ENCODE measurements at regions not wholly inside any gene's neighbourhood (a gene's known extent, or its start where the extent isn't known, plus 50 kb on each side); places are given as distances from the start of the nearest gene placed in this dataset.

- no peak for DNase-seq (ENCODE audit: low spot score)
- TF ChIP-seq CTCF (IDR thresholded peaks at IDR 0.05; ENCODE audit: extremely low read depth, missing control alignments), result no peak
These were observed 566.1 kb downstream of the TMEM182 start for GRCh38 chr2:103327966-103328365.

GRCh38 chr2:103335403-103335802 lies 573.6 kb downstream of the TMEM182 start:
- DNase-seq (ENCODE audit: low spot score), result no peak
- TF ChIP-seq CTCF (IDR thresholded peaks at IDR 0.05; ENCODE audit: extremely low read depth, missing control alignments), result no peak

- DNase-seq (ENCODE audit: low spot score), result no peak
- TF ChIP-seq CTCF (IDR thresholded peaks at IDR 0.05; ENCODE audit: extremely low read depth, missing control alignments), result no peak
These were observed 577.0 kb downstream of the TMEM182 start for GRCh38 chr2:103338819-103339218.

- DNase-seq (ENCODE audit: low spot score), result no peak
- TF ChIP-seq CTCF (IDR thresholded peaks at IDR 0.05; ENCODE audit: extremely low read depth, missing control alignments), result no peak
These were observed 584.9 kb downstream of the TMEM182 start for GRCh38 chr2:103346780-103347179.

GRCh38 chr2:103353774-103354173 lies 591.9 kb downstream of the TMEM182 start:
- no peak for DNase-seq (ENCODE audit: low spot score)
- no peak for TF ChIP-seq CTCF (IDR thresholded peaks at IDR 0.05; ENCODE audit: extremely low read depth, missing control alignments)

- DNase-seq (ENCODE audit: low spot score), result no peak
These were observed 593.5 kb downstream of the TMEM182 start for GRCh38 chr2:103355287-103355686.

GRCh38 chr2:103361712-103362111 lies 599.9 kb downstream of the TMEM182 start:
- no peak for DNase-seq (ENCODE audit: low spot score)
- no peak for TF ChIP-seq CTCF (IDR thresholded peaks at IDR 0.05; ENCODE audit: extremely low read depth, missing control alignments)

More at GRCh38 chr2:103355287-103355686, 593.5 kb downstream of the TMEM182 start:
- no peak for TF ChIP-seq CTCF (IDR thresholded peaks at IDR 0.05; ENCODE audit: extremely low read depth, missing control alignments)

All from GM20000 (cell line).